Osteoblast (primary cell): ENCODE measurements at regions not wholly inside any gene's neighbourhood (a gene's known extent, or its start where the extent isn't known, plus 50 kb on each side); places are given as distances from the start of the nearest gene placed in this dataset.
"Not testable (repeated sequence)": the region's sequence is repeated elsewhere in the genome, so short reads cannot be mapped to it uniquely, and the experiment has no call there.

Source experiments
- DNase-seq: peaks from one replicate; pipeline ENCODE4 v3.0.0; 2011; ENCODE audit warnings: low spot score, mixed read lengths; ENCODE audit not compliant: insufficient read length; ENCODE audit errors: missing footprints
- H2AFZ ChIP-seq: 2 replicates; pipeline ENCODE4 v1.6.0; 2011; ENCODE audit warnings: mild to moderate bottlenecking, low read length
- H3K27ac ChIP-seq: 2 replicates; pipeline ENCODE4 v1.5.1; 2011; ENCODE audit warnings: mild to moderate bottlenecking, low read depth, low read length, moderate library complexity
- H3K27me3 ChIP-seq: 2 replicates; pipeline ENCODE4 v1.6.0; 2012; ENCODE audit warnings: mild to moderate bottlenecking, control low read depth, inconsistent platforms, low read length, moderate library complexity; ENCODE audit not compliant: insufficient read depth
- H3K36me3 ChIP-seq: 2 replicates; pipeline ENCODE4 v1.5.1; 2011; ENCODE audit warnings: mild to moderate bottlenecking, low read length, control low read depth, moderate library complexity; ENCODE audit not compliant: insufficient read depth
- H3K4me1 ChIP-seq: 2 replicates; pipeline ENCODE4 v1.5.1; 2011; ENCODE audit warnings: mild to moderate bottlenecking, low read length, control low read depth, moderate library complexity; ENCODE audit not compliant: insufficient read depth
- H3K4me2 ChIP-seq: 2 replicates; pipeline ENCODE4 v1.6.0; 2011; ENCODE audit warnings: mild to moderate bottlenecking, low read length; ENCODE audit not compliant: insufficient read depth
- H3K4me3 ChIP-seq: fragments of 200-600 bp; sonication (generic); 3 replicates; pipeline ENCODE4 v1.5.1; 2012; ENCODE audit warnings: mild to moderate bottlenecking, low read length, inconsistent platforms; ENCODE audit not compliant: insufficient read depth
- H3K79me2 ChIP-seq: 2 replicates; pipeline ENCODE4 v1.6.0; 2012; ENCODE audit warnings: mild to moderate bottlenecking, low read length, control low read depth, inconsistent platforms; ENCODE audit not compliant: insufficient read depth
- H3K9me3 ChIP-seq: 2 replicates; pipeline ENCODE4 v1.5.1; 2011; ENCODE audit warnings: low read depth, low read length, control low read depth
- H4K20me1 ChIP-seq: 2 replicates; pipeline ENCODE4 v1.6.0; 2012; ENCODE audit warnings: mild to moderate bottlenecking, low read length, control low read depth; ENCODE audit not compliant: insufficient read depth
- CTCF ChIP-seq: IDR thresholded peaks from 2 replicates; pipeline ENCODE4 v1.5.1; 2011; ENCODE audit warnings: mild to moderate bottlenecking, low read depth, low read length, moderate library complexity; ENCODE audit errors: extremely low read depth

GRCh38 chr7:408751-409311 lies 110.8 kb downstream of the PDGFA start:
- H4K20me1 ChIP-seq: no peaks in the 10 kb centered on the region
- no peaks in the 10 kb centered on the region for H3K9me3 ChIP-seq
- no peaks in the 10 kb centered on the region for H3K4me1 ChIP-seq
- no peak overlapping the region for H3K27ac ChIP-seq
- peak; percentile 31 for DNase-seq
- H3K27me3 ChIP-seq: peaks cover 30% of the 10 kb centered on the region
- no peak overlapping the region for H2AFZ ChIP-seq
- no peak overlapping the region for H3K4me2 ChIP-seq
- no peaks in the 10 kb centered on the region for H3K79me2 ChIP-seq
- no peak for TF ChIP-seq CTCF
- H3K4me3 ChIP-seq: no peak overlapping the region
- H3K36me3 ChIP-seq: no peaks in the 10 kb centered on the region

- no peaks in the 10 kb centered on the region for H3K4me1 ChIP-seq
- DNase-seq: peak; percentile 82
- H3K4me3 ChIP-seq: no peak overlapping the region
- H3K36me3 ChIP-seq: no peaks in the 10 kb centered on the region
- H2AFZ ChIP-seq: no peak overlapping the region
- no peaks in the 10 kb centered on the region for H3K79me2 ChIP-seq
- H3K4me2 ChIP-seq: no peak overlapping the region
- H3K27me3 ChIP-seq: peaks cover 30% of the 10 kb centered on the region
- no peaks in the 10 kb centered on the region for H3K9me3 ChIP-seq
- H3K27ac ChIP-seq: no peak overlapping the region
- H4K20me1 ChIP-seq: no peaks in the 10 kb centered on the region
- no peak for TF ChIP-seq CTCF
Observed at GRCh38 chr7:409339-410281, 110.0 kb downstream of the PDGFA start.

- no peaks in the 10 kb centered on the region for H3K79me2 ChIP-seq
- no peaks in the 10 kb centered on the region for H4K20me1 ChIP-seq
- peaks cover 22% of the 10 kb centered on the region for H3K27me3 ChIP-seq
- DNase-seq: peak; percentile 80
- H2AFZ ChIP-seq: no peak overlapping the region
- H3K36me3 ChIP-seq: no peaks in the 10 kb centered on the region
- TF ChIP-seq CTCF: no peak
- H3K4me1 ChIP-seq: no peaks in the 10 kb centered on the region
- no peak overlapping the region for H3K4me2 ChIP-seq
- no peak overlapping the region for H3K4me3 ChIP-seq
- H3K9me3 ChIP-seq: no peaks in the 10 kb centered on the region
- H3K27ac ChIP-seq: no peak overlapping the region
Observed at GRCh38 chr7:410395-410910, 109.2 kb downstream of the PDGFA start.

GRCh38 chr7:411116-411515 lies 108.5 kb downstream of the PDGFA start:
- not testable (repeated sequence) for H2AFZ ChIP-seq, H3K79me2 ChIP-seq, H4K20me1 ChIP-seq, H3K4me3 ChIP-seq, H3K4me1 ChIP-seq, DNase-seq, H3K27ac ChIP-seq, H3K4me2 ChIP-seq, H3K36me3 ChIP-seq, H3K9me3 ChIP-seq
- peaks cover 16% of the 10 kb centered on the region for H3K27me3 ChIP-seq
